HEK293 (cell line): ENCODE measurements at regions not wholly inside any gene's neighbourhood (a gene's known extent, or its start where the extent isn't known, plus 50 kb on each side); places are given as distances from the start of the nearest gene placed in this dataset.

Source experiments
- CTCF ChIA-PET: fragments of 350-600 bp; formaldehyde crosslinking; extraction: SDS; loops from one replicate; lab custom pipeline; 2021; ENCODE audit warnings: antibody characterized with exemption; lab: Yijun Ruan, JAX
- POLR2A ChIA-PET: fragments of 300-600 bp; formaldehyde crosslinking; extraction: SDS; loops from one replicate; lab custom pipeline; 2020; ENCODE audit warnings: antibody characterized with exemption, inconsistent platforms; lab: Yijun Ruan, JAX
- H3K27ac ChIP-seq: fragments of 200-500 bp; sonication (Bioruptor generic); 2 replicates; pipeline ENCODE4 v1.5.1; 2014; ENCODE audit warnings: low read depth, low read length, control low read depth, inconsistent platforms; ENCODE audit errors: extremely low read depth
- H3K36me3 ChIP-seq, 2 experiments: fragments of 200-500 bp in 1 of 2; sonication (Bioruptor generic) in 1 of 2; 1 replicate in 1 of 2; 2 replicates in 1 of 2; pipeline ENCODE4 v1.5.1; 2014 to 2017; ENCODE audit warnings: inconsistent platforms in 2 of 2, low read length in 2 of 2; ENCODE audit not compliant: control insufficient read depth in 2 of 2, insufficient read depth in 1 of 2
- H3K4me1 ChIP-seq: fragments of 200-500 bp; sonication (Bioruptor generic); 2 replicates; pipeline ENCODE4 v1.5.1; 2014; ENCODE audit warnings: mild to moderate bottlenecking, low read length, inconsistent platforms; ENCODE audit not compliant: control insufficient read depth, insufficient read depth
- H3K4me3 ChIP-seq: 2 replicates; pipeline ENCODE4 v1.5.1; 2011; ENCODE audit warnings: low read depth, mild to moderate bottlenecking, control low read depth, low read length, moderate library complexity
- H3K9me3 ChIP-seq: fragments of 200-500 bp; sonication (Bioruptor generic); 2 replicates; pipeline ENCODE4 v1.5.1; 2014; ENCODE audit warnings: low read depth, low read length, inconsistent platforms; ENCODE audit not compliant: control insufficient read depth, insufficient read depth
- AEBP2 ChIP-seq: fragments of 450-650 bp; formaldehyde crosslinking; IDR thresholded peaks from 2 replicates; pipeline ENCODE4 v1.5.1; 2016; ENCODE audit warnings: missing biosample characterization, missing genetic modification characterization, borderline replicate concordance
- ATF2 ChIP-seq: fragments of 450-650 bp; formaldehyde crosslinking; IDR thresholded peaks from 2 replicates; pipeline ENCODE4 v1.5.1; 2016; ENCODE audit warnings: missing biosample characterization, missing genetic modification characterization, low read depth
- FEZF1 ChIP-seq: fragments of 450-650 bp; formaldehyde crosslinking; IDR thresholded peaks from 2 replicates; pipeline ENCODE4 v1.5.1; 2016; ENCODE audit warnings: missing biosample characterization, missing genetic modification characterization
- HOXA7 ChIP-seq: sonication (generic); formaldehyde crosslinking; IDR thresholded peaks from 2 replicates; pipeline ENCODE4 v1.8.1; 2022; ENCODE audit warnings: missing genetic modification reagents, borderline replicate concordance
- OVOL3 ChIP-seq: fragments of 450-650 bp; formaldehyde crosslinking; IDR thresholded peaks from 2 replicates; pipeline ENCODE4 v1.5.1; 2016; ENCODE audit warnings: missing biosample characterization, missing genetic modification characterization
- REST ChIP-seq: fragments of 450-650 bp; formaldehyde crosslinking; IDR thresholded peaks from 2 replicates; pipeline ENCODE4 v1.5.1; 2016; ENCODE audit warnings: missing biosample characterization, missing genetic modification characterization
- SALL2 ChIP-seq: fragments of 450-650 bp; formaldehyde crosslinking; IDR thresholded peaks from 2 replicates; pipeline ENCODE4 v1.5.0; 2017; ENCODE audit warnings: missing biosample characterization, mild to moderate bottlenecking, missing genetic modification characterization, borderline replicate concordance
- TRIM28 ChIP-seq: IDR thresholded peaks from 2 replicates; pipeline ENCODE4 v1.6.1; 2011; ENCODE audit warnings: low read length, control low read depth, borderline replicate concordance
- ZNF2 ChIP-seq: fragments of 450-650 bp; formaldehyde crosslinking; IDR thresholded peaks from 2 replicates; pipeline ENCODE4 v1.5.1; 2016; ENCODE audit warnings: missing biosample characterization, missing genetic modification characterization
- ZNF223 ChIP-seq: fragments of 450-650 bp; formaldehyde crosslinking; IDR thresholded peaks from 2 replicates; pipeline ENCODE4 v1.5.1; 2016; ENCODE audit warnings: missing biosample characterization, missing genetic modification characterization
- ZNF23 ChIP-seq: fragments of 450-650 bp; formaldehyde crosslinking; IDR thresholded peaks from 2 replicates; pipeline ENCODE4 v1.5.1; 2016; ENCODE audit warnings: missing biosample characterization, missing genetic modification characterization, borderline replicate concordance
- ZNF404 ChIP-seq: fragments of 450-650 bp; formaldehyde crosslinking; IDR thresholded peaks from 2 replicates; pipeline ENCODE4 v1.5.1; 2017; ENCODE audit warnings: missing biosample characterization, missing genetic modification characterization
- ZNF518A ChIP-seq: fragments of 450-650 bp; formaldehyde crosslinking; conservative IDR thresholded peaks from 2 replicates; pipeline ENCODE4 v1.5.1; 2016; ENCODE audit warnings: low read depth, missing biosample characterization, missing genetic modification characterization
- ZNF529 ChIP-seq: fragments of 450-650 bp; formaldehyde crosslinking; IDR thresholded peaks from 2 replicates; pipeline ENCODE4 v1.5.1; 2017; ENCODE audit warnings: missing genetic modification characterization, missing biosample characterization; ENCODE audit not compliant: insufficient replicate concordance
- ZNF596 ChIP-seq: fragments of 450-650 bp; IDR thresholded peaks from 2 replicates; pipeline ENCODE4 v1.5.0; 2018; ENCODE audit warnings: missing biosample characterization, mild to moderate bottlenecking, missing genetic modification characterization, moderate library complexity
- ZNF626 ChIP-seq: fragments of 450-650 bp; sonication (Bioruptor Pico); formaldehyde crosslinking; IDR thresholded peaks from 2 replicates; pipeline ENCODE4 v1.5.1; 2018; ENCODE audit warnings: missing biosample characterization, missing genetic modification characterization, inconsistent platforms
- ZNF792 ChIP-seq: fragments of 450-650 bp; formaldehyde crosslinking; IDR thresholded peaks from 2 replicates; pipeline ENCODE4 v1.5.1; 2016; ENCODE audit warnings: missing biosample characterization, missing genetic modification characterization
- ZNF843 ChIP-seq: fragments of 450-650 bp; formaldehyde crosslinking; IDR thresholded peaks from 2 replicates; pipeline ENCODE4 v1.5.1; 2016; ENCODE audit warnings: missing biosample characterization, missing genetic modification characterization
- TF ChIP-seq, protein P1 (sequence below): fragments of 450-650 bp; formaldehyde crosslinking; IDR thresholded peaks from 2 replicates; pipeline ENCODE4; 2016; ENCODE audit warnings: missing biosample characterization, missing genetic modification characterization
- TF ChIP-seq, protein P2 (sequence below): fragments of 450-650 bp; formaldehyde crosslinking; IDR thresholded peaks from 2 replicates; pipeline ENCODE4 v1.5.1; 2016; ENCODE audit warnings: missing biosample characterization, missing genetic modification characterization

- H3K4me3 ChIP-seq, result no peak overlapping the region
- H3K27ac ChIP-seq, result no peak overlapping the region
- peaks cover 5% of the 10 kb centered on the region for H3K4me1 ChIP-seq
- ChIA-PET CTCF (interaction anchor here (0.6 kb wide), 1 partner anchor 9 kb away, joined by 4 read pairs; no protein-coding TSS in a partner anchor), POLR2A (no interaction called here)
- no peaks in the 10 kb centered on the region for H3K9me3 ChIP-seq
- H3K36me3 ChIP-seq, result no peaks in the 10 kb centered on the region
- TF ChIP-seq OVOL3, result no peak
- TF ChIP-seq ZNF596 (tag by site-specific recombination), result no peak
- TF ChIP-seq ZNF404, result no peak
- no peak for TF ChIP-seq ZNF23 (tag by site-specific recombination)
- no peak for TF ChIP-seq ZNF792 (tag by site-specific recombination)
- no peak for TF ChIP-seq ZNF626 (tag by site-specific recombination)
- no peak for TF ChIP-seq AEBP2 (tag by site-specific recombination)
- no peak for TF ChIP-seq TRIM28
- no peak for TF ChIP-seq ZNF529 (tag by site-specific recombination)
- no peak for TF ChIP-seq FEZF1
- TF ChIP-seq, protein P1, sequence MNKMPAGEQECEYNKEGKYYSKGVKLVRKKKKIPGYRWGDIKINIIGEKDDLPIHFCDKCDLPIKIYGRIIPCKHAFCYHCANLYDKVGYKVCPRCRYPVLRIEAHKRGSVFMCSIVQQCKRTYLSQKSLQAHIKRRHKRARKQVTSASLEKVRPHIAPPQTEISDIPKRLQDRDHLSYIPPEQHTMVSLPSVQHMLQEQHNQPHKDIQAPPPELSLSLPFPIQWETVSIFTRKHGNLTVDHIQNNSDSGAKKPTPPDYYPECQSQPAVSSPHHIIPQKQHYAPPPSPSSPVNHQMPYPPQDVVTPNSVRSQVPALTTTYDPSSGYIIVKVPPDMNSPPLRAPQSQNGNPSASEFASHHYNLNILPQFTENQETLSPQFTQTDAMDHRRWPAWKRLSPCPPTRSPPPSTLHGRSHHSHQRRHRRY (tag by site-specific recombination), result no peak
- no peak for TF ChIP-seq HOXA7
- TF ChIP-seq ATF2 (tag by site-specific recombination), result no peak
- no peak for TF ChIP-seq REST (tag by site-specific recombination)
- no peak for TF ChIP-seq ZNF223 (tag by site-specific recombination)
- TF ChIP-seq, protein P2, sequence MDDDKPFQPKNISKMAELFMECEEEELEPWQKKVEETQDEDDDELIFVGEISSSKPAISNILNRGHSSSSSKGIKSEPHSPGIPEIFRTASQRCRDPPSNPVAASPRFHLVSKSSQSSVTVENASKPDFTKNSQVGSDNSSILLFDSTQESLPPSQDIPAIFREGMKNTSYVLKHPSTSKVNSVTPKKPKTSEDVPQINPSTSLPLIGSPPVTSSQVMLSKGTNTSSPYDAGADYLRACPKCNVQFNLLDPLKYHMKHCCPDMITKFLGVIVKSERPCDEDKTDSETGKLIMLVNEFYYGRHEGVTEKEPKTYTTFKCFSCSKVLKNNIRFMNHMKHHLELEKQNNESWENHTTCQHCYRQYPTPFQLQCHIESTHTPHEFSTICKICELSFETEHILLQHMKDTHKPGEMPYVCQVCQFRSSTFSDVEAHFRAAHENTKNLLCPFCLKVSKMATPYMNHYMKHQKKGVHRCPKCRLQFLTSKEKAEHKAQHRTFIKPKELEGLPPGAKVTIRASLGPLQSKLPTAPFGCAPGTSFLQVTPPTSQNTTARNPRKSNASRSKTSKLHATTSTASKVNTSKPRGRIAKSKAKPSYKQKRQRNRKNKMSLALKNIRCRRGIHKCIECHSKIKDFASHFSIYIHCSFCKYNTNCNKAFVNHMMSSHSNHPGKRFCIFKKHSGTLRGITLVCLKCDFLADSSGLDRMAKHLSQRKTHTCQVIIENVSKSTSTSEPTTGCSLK, result no peak
- no peak for TF ChIP-seq ZNF2 (tag by site-specific recombination)
- TF ChIP-seq ZNF843 (tag by site-specific recombination), result no peak
- TF ChIP-seq SALL2 (tag by site-specific recombination), result no peak
- TF ChIP-seq ZNF518A (tag by site-specific recombination), result no peak
These were observed 266.4 kb upstream of the ZNF608 start for GRCh38 chr5:125012727-125013451.
